Fibroblast of skin of left quadriceps (primary cell): ENCODE measurements at regions not wholly inside any gene's neighbourhood (a gene's known extent, or its start where the extent isn't known, plus 50 kb on each side); places are given as distances from the start of the nearest gene placed in this dataset.
A peak's percentile ranks its signal among the peaks of the same experiment; 100 is the strongest.

Experiments
- DNase-seq, 2 experiments: peaks; one replicate each; pipeline ENCODE4 v3.0.0-alpha.2; 2013; ENCODE audit warnings: low read depth in 2 of 2

- no peak for DNase-seq
Measured at GRCh38 chr18:70459731-70460130, 170.9 kb downstream of the SOCS6 start.

GRCh38 chr18:70459251-70459650 lies 170.4 kb downstream of the SOCS6 start:
- no peak for DNase-seq

GRCh38 chr18:70457788-70458187 lies 168.9 kb downstream of the SOCS6 start:
- DNase-seq: no peak

- no peak for DNase-seq
Measured at GRCh38 chr18:70457223-70457622, 168.4 kb downstream of the SOCS6 start.

- no peak for DNase-seq
Measured at GRCh38 chr18:70456376-70456775, 167.5 kb downstream of the SOCS6 start.

GRCh38 chr18:70455731-70456130 lies 166.9 kb downstream of the SOCS6 start:
- DNase-seq: no peak

GRCh38 chr18:70454704-70455322 lies 166.0 kb downstream of the SOCS6 start:
- DNase-seq: peak; percentile 32 to 42

GRCh38 chr18:70453058-70453775 lies 164.4 kb downstream of the SOCS6 start:
- no peak for DNase-seq

- no peak for DNase-seq
Measured at GRCh38 chr18:70452501-70452900, 163.7 kb downstream of the SOCS6 start.

- no peak for DNase-seq
Measured at GRCh38 chr18:70450426-70451253, 161.8 kb downstream of the SOCS6 start.

GRCh38 chr18:70448588-70448987 lies 159.7 kb downstream of the SOCS6 start:
- no peak for DNase-seq

GRCh38 chr18:70446063-70446462 lies 157.2 kb downstream of the SOCS6 start:
- DNase-seq: no peak

- no peak for DNase-seq
Measured at GRCh38 chr18:70442933-70443332, 154.1 kb downstream of the SOCS6 start.

GRCh38 chr18:70432804-70433400 lies 144.1 kb downstream of the SOCS6 start:
- no peak for DNase-seq

- DNase-seq: peak in 1 of 2 experiments; percentile 40
Measured at GRCh38 chr18:70431203-70431624, 142.4 kb downstream of the SOCS6 start.

GRCh38 chr18:70430501-70431173 lies 141.8 kb downstream of the SOCS6 start:
- no peak for DNase-seq

GRCh38 chr18:70429847-70430500 lies 141.1 kb downstream of the SOCS6 start:
- DNase-seq: no peak

- DNase-seq: no peak
Measured at GRCh38 chr18:70428439-70428838, 139.6 kb downstream of the SOCS6 start.

GRCh38 chr18:70426818-70427217 lies 138.0 kb downstream of the SOCS6 start:
- DNase-seq: no peak

GRCh38 chr18:70425236-70425635 lies 136.4 kb downstream of the SOCS6 start:
- no peak for DNase-seq

GRCh38 chr18:70423988-70424387 lies 135.1 kb downstream of the SOCS6 start:
- peak in 1 of 2 experiments; percentile 26 for DNase-seq
